ENCODE measurements at regions not wholly inside any gene's neighbourhood (a gene's known extent, or its start where the extent isn't known, plus 50 kb on each side); places are given as distances from the start of the nearest gene placed in this dataset.
A peak's percentile ranks its signal among the peaks of the same experiment; 100 is the strongest.

DNA sequence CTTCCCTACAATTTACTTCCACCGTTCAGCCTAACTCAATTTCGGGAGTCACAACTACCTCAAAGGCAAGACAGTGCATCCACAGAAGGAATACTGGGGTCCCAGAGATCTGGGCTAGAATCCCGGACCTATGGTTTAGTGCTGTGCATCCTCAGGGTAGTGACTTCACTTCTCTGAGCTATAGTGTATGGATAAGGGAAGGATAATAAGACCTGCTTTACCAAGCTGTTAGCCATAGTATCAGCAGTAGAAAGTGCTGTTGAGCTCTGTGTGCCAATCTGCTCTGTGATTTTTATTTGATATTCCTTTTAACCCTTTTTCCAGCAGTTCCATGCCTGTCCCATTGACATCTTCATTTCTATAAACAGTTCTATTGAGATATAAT lies 1044.3 kb downstream of the BCL11B start:
- no peak for DNase-seq

DNA sequence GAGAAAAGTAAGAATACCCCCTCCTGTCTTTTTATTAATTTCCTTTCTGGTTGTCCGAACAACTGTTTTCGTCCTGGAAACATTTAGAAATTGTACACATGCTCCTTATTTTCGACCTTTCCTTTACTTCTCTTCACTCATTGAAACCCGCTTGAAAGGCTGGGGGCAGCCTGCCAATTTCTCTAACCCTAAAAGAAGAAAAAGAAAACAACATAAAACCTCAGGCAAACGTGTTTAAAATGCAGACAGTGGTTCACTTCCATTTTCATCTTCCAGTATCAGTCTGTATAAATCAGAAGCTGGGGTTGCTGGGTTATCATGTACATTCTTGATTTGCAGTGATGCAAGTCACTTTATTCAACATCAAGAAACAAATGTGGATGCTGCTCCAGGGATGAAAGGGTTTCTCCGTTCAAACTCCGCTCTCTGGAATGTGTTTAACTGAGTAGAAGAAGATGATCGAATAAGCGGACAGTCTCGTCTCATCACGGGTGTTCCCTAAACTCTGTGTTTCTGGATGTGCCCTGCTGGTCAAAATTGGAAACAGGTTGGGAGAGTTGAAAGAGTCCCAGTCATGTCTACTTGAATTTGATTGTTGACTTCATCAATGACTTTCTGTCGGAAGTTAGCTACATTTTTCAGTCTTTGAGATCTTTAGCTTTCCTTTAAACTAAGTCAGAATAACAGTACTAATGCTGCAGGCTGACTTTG lies 1042.2 kb downstream of the BCL11B start:
- no peak for DNase-seq

DNA sequence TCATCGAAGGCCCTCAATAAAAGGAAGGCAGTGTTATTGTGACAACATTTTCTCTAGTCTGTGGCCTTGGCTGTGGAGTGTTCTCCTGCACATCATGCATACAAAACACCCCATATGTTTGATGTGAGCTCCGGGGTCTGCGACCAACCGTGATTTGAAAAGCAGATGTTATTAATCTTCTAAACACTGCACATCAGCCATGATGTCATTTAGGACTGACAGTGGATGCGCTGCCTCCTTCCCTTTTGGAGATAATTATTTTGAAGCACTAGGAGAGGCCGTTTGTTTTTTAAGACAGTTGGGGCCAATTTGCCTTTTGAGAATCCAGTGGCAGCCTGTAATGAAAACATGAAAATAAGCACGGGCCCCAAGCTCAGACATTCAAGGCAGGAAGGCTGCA lies 1041.6 kb downstream of the BCL11B start:
- no peak for DNase-seq

DNA sequence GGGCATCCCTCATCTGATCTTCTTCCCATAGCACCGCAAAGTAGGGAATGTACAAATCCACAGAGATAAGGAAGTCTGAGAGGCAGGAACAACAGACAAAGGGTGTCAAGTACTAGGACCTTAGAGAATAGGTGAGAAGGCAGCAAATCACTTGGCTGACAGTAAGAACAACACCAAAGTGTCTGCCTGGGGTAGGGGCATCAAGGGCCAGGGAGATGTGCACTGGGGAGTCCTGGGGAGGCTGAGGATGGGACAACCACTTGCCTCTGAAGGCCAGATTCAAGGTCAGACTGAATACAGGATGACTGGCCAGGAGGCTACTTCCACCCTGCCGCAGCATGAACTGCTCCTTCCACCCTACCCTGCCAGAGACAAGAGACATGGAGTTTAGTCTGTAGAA lies 1040.8 kb downstream of the BCL11B start:
- no peak for DNase-seq

DNA sequence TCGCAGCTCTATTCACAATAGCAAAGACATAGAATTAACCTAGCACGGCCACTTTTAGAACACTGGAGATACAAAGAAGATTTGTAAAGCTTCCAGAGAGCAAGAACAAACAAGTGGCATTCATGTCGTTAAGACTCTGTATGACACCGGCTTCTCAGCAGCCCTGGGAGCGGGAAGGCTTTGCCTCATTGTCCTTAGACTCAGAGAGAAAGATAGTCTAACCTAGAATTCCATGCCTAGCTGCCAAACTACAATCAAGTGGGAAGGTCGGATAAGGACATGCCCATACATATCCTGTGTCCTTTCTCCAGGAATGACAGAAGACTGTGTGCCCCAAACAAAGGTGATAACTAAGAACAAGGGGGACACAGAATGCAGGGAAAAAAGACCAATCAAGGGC lies 1038.3 kb downstream of the BCL11B start:
- DNase-seq, result no peak

DNA sequence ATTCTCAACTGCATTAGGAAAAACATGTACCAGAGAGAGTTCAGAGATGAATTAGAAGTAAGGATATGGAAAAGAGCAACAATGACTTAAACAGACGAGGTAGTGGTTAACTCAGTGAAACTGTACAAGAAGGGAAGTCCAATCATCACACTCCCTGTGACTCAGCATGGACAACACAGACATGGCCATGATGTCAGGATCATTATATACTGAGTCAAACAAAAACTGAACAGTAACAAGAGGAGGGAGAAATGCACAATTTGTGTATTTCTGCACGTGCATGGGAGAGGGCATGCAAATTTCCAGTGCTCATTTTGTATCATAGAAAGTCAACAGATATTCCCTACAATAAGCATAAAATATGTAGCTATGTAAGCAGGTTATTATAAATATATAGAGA lies 1037.8 kb downstream of the BCL11B start:
- peak; percentile 40 for DNase-seq

DNA sequence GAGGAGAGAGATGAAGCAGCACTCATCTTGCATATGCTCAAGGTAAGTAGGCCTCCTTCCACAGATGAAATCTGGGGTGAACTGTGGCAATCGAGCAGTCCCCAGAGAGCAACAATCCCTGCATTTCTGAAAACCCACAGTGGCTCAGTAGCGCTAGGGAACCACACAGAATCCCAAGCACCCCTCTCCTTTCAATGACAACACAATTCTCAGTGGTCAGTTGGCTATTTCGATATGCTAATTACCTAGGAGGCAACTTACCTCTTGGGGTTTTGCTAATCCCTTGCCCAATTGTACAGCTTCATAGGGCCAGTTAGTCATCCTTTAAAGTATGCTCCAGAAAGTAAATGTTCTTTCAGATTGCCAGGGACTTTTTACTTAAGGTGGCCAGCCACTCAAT lies 1035.7 kb downstream of the BCL11B start:
- no peak for DNase-seq

DNA sequence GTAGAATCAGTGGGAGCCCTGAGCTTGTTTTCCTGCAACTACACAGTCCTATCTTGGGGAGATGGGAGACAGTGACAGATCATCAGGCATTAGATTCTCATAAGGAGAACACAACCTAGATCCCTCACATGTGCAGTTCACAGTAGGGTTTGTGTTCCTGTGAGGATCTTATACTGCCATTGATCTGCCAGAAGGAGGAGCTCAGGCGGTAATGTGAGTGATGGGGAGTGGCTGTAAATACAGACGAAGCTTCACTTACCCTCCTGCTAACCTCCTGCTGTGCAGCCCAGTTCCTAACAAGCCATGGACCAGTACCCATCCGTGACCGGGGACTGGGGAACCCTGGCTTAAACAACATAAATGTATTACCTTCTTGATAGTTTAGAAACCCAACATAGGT lies 1034.1 kb downstream of the BCL11B start:
- DNase-seq, result no peak

DNA sequence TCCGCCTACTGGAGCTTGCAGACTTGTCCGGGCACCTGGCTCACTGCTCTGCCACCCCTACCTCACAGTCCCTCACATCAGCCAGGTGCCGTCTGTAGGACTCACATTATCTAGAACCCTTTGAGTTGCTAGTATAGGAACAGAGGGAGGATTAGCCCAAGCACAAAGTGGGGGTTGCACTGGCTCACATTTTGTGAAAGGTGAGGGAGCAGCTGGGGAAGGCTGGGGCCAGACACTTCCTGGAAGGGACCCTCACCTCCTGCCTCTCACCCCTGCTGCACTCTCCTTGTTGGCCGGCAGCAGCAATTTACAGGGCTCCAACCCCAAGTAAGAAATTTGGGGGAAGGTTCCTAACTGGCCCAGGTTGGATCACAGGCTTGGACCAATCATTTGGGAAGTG lies 1031.6 kb downstream of the BCL11B start:
- DNase-seq, result no peak

DNA sequence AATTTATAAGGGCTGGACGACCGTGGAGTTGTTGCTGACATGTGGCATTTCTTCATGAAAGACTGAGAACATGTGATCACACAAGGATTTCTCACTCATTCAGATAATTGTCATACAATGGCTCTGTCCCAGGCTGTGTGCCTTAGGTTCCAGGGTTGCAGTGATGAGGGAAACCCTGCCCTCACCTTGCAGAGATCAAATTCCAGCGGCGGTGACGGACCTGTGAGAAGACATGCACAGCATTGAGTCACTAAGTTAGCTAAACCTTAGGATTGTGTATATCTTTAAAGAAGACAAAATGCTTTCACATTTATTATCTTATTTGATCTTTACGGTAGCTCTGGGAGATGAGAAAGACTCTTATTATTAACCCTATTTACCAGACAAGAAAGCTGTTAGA lies 1029.1 kb downstream of the BCL11B start:
- DNase-seq, result no peak

DNA sequence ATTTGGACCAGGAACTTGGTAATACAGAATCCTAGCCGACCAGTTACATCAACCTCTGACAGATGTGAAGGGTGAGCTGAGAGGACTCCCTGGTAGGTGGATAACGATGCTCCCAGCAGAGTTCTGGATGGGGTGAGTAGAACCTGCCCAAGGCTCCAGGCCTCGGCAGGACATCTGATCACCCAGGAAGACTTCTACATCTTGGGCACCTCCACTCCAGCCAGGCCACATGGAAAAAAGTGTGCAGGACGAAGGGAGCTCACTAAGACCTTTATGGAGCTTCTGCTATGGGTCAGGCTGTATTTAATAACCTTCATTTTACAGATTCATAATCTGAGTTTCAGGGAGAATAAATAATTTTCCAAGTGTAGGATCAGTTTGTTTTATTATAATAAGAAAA lies 1028.7 kb downstream of the BCL11B start:
- no peak for DNase-seq

DNA sequence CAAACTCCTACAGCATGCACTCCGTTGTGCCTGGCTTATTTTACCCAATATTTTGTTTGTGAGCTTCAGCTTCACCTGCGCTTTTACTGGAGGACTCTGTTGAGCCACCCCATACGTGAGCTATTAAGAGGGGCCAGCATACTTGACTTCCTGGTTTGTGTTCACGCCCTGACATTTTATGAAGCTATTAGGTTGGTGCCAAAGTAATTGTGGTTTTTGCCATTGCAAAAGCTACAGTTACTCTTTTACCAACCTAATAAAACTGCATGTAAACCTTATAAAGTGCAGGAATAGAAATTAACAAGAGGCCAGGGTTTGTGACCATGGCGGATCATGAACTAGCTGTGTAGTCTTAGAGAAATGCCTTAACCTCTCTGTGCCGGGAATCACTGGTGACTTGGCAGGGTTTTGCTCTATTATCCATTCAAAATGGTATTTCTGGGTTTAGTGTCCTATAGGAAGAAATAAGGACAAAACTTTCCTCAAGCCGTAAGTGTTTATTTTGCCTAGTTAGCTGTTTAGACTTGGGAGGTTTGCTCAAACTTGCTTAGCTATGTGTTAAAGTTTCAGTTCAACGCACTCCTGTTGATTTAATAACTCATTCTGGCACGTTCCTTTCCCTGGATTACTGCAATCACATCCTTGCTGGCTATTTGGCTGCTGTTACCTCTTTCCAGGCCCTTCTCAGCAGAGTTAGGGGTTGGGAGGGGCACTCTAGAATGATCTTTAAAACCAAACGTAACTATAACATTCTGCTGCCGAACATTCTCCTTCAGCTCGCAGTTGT lies 1027.6 kb downstream of the BCL11B start:
- no peak for DNase-seq

DNA sequence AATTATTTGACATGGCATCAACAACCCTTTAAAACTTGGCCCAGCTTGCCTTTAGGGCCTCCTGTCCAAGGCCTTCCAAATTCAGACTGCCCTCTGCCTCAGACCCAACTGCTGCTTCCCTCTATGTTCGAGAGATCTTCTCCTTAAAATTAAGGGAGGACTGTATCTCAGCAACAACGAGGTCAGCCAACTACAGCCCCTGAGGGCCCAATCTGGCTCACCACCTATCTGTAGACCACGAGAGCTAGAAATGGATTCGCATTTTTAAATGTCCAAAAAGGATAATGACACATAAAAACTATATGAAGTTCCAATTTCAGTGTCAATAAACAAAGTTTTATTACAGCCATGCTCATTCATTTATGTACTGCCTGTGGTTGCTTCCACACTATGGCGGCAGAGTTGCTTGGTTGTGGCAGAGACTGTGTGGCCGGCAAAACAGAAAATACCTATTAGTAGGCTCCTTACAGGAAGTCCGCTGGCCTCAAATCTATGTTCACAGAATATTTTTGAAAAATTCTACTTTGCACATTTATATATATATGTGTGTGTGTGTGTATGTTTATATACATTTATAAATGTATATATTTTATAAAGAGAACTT lies 1026.9 kb downstream of the BCL11B start:
- DNase-seq, result no peak

DNA sequence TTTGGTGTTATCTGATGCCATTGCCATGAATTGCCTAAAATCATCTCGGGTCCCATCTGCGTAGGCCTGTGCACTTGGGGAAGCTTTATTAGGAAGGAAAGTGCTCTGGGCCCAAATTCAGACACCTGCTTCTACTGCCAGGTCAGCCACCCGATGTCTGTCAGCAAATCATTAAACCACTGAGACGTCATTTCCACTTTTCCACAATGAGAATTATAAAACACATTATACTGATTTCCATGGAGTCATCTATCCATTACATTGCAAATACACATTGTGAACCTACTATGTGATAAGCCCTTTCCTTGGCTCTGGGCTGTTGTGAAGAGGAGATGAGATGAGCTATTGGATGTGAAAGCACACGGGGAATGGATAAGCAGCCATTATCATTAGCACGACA lies 1022.9 kb downstream of the BCL11B start:
- no peak for DNase-seq

DNA sequence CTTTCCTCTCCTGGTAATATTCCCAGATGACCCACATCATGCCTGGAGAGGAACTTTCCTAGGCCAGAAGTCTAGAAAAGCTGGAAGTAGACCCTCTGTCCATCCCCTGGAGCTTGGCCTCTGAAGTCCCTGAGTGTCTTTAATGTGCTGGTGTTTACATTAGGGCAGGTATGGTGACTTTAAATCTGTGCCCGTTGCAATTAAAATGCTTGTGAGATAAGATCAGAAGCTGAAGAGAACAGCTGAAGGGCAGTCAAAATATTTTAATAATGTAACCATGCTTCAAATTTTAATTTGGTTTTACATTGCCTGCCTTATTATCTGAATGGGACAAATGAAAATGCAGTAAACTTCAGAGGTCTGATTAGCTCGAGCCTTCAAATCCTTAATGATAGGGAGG lies 1022.5 kb downstream of the BCL11B start:
- no peak for DNase-seq

DNA sequence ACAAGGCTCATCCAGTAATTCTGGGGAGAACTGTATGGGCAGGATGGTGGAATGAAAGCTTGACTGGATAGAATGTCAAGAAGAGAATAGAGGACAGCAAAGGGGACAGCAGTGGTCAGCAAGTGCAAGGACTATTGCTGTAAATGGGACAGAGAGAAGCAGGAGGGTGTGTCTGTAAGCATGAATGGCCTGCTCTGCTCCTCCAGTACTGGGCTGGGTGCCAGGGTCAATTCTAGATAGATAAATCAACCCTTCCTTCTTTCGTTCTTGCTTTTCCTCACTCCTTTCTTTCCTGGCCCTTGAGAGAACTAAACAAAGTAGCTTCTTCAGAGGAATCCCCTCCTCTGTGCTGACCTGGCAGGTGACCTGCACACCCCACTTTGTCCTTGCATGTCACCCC lies 1019.2 kb downstream of the BCL11B start:
- no peak for DNase-seq

DNA sequence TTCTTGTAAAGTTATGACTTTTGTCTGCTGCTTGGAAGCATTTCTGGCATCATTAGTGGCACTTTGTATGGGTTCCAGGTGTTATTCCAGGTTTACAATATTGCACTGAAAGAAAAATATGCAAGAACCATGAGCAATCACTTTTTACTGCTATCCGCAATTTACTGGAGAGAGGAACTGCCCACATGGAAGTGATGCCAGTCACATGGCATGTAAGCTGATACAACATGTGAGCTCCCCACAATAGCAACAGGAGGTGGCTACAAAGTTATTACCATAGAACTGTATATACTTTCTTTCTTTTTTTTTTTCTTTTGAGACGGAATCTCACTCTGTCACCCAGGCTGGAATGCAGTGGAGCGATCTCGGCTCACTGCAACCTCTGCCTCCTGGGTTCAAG lies 1012.1 kb downstream of the BCL11B start:
- DNase-seq, result no peak

DNA sequence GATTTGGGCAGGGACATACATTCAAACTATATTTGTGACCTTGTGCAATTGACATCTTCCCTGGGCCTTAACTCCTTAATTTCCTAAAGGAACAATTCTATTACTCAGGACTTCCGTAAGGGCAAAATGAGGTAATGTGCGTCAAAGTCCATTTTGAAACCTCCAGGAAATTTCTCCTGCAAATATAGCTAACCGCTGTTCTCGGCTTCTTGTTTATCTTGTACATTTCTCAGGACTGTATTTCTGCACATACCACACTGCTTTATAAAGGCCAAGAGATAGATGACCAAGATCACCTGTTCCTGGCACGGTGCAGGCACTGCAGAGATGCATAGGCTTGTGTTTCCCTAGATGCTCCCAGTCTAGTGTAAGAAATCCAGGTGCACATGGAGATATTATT lies 1009.4 kb downstream of the BCL11B start:
- no peak for DNase-seq

DNA sequence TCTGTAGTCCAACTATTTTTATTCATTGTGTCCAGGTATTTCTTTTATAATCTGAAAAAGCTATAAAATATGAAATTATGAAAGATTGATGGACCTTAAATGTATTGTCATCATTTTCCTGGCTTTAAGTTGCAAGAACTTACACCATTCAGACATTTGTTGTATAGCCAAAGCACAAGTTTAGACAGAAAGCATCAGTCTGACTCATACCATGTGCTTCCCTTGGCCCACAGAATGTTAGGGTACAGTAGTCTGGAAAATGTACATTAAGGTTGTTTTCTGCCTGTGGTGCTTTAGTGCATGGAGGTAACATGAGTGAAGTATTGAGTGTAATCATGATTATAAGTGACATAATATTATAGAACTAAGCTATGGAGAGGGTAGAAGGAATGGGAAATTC lies 1002.5 kb downstream of the BCL11B start:
- DNase-seq, result no peak

DNA sequence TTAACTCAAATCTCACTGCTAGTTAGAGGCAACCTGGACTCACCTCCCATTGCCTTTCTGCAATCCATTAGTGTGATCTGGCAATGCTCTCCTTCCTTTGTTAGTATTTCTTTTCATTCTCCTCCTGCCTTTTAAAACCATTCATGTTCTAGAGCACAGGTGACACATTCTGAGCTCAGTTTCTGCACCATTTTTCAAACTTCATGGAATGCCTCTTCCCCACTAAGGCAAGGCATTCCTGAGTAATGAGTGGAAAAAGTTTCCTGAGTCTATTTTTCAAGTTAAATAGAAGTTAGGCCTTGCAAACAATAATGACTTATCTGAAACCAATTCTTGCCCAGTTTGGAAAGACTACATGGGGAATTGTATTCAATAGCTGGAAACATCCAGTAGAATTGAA lies 1001.8 kb downstream of the BCL11B start:
- no peak for DNase-seq

DNA sequence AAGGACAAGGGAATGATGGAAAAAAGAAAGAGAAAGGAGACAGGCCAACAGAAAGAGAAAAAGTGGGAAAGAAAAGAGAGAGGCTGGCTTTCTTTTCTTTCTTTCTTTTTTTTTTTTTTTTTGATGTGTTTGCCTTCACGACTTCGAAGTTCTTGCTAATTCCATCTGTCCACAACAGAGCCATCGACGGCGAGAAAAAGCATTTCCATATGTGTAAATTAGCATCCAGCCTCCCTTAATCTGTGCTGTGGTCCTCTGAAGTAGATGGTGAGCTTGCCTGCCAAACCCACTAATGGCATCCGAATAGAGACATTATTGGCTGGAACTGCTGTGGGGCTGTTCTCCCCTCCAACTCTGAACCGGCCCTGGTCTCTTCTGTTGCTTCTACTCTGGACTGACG lies 997.4 kb downstream of the BCL11B start:
- no peak for DNase-seq

DNA sequence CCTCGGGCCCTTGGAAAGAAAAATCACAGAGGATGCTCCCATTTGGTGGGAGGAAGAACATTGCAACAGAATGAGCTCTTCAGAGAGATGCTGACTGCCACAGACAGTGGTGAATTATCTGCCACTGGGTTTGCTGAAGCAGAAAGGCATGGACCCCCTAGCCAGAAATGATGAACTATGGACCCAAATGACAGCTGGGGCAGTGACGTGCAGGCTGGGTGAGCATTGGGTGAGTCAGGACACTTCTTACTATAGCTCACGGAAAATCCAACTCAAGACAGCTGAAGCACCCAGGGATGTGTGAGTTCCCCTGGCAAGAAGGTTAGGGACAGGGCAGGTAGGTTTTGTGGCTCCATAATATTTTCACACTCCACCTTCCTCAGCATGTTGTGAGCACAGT lies 993.2 kb downstream of the BCL11B start:
- DNase-seq, result no peak

DNA sequence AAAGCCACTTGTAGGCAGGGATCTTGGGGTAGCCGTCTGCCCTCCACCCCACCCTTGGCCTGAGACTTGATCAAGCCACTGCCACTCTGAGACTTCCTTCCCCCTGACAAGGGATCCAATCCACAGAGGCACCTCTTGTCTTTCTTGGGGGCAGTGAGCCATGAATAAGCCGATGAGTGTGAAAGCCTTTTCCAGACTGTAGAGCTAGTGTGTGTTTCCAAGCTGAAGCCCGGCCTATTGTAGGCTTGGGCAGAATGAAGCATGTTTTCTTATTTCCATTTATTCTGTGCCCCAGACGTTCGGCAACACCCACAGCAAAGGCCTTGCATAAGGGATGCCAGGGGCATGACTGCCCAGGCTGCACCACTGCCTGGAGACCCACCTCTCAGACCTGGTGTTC lies 991.6 kb downstream of the BCL11B start:
- no peak for DNase-seq

DNA sequence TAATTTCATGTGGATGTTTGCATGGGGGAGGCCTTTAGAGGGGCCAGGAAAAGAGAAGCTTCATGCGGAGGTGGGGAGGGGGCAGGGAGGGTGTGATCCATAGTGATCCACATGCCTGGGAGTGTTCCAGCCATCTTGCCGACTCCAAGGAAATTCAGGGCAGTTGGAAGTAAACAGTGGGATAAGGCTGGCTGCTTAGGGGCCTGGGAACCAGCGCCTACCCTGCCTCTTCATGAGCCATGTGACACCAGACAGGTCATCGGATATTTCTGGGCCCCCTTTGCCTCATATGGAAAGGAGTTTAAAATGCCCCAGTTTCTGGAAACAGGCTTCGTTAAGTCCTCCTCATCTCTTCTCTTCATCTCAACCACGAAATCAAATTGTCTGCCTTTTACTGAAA lies 983.2 kb downstream of the BCL11B start:
- DNase-seq, result no peak

DNA sequence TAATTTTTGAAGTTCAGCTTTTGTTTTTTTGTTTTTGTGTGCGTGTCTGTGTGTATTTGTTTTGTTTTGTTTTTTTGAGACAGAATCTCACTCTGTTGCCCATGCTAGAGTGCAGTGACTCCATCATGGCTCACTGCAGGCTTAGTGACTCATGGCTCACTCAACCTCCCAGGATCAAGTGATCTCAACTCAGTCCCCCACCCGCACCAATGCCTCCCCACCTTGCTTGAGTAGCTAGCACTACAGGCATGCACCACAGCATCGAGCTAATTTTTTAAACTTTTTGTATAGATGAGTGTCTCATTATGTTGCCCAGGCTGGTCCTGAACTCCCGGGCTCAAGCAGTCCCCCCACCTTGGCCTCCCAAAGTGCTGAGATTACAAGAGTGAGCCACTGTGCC lies 981.4 kb downstream of the BCL11B start:
- no peak for DNase-seq

Data from suppressor macrophage treated with lipopolysaccharide for 4 hours (primary cell).